IPS-18a (cell line): ENCODE measurements at regions not wholly inside any gene's neighbourhood (a gene's known extent, or its start where the extent isn't known, plus 50 kb on each side); places are given as distances from the start of the nearest gene placed in this dataset.

Source experiments
- H3K27ac ChIP-seq: one replicate; pipeline ENCODE4 v1.5.1; 2013; ENCODE audit warnings: low read length
- H3K27me3 ChIP-seq: one replicate; pipeline ENCODE4 v1.6.1; 2013; ENCODE audit warnings: mild to moderate bottlenecking, low read length; ENCODE audit not compliant: control insufficient read depth, insufficient read depth
- H3K36me3 ChIP-seq: one replicate; pipeline ENCODE4 v1.6.1; 2013; ENCODE audit warnings: low read depth, low read length; ENCODE audit not compliant: control insufficient read depth
- H3K4me1 ChIP-seq: one replicate; pipeline ENCODE4 v1.6.1; 2013; ENCODE audit warnings: low read depth, low read length; ENCODE audit not compliant: control insufficient read depth
- H3K4me3 ChIP-seq: one replicate; pipeline ENCODE4 v1.5.1; 2013; ENCODE audit warnings: low read length
- H3K9ac ChIP-seq: one replicate; pipeline ENCODE4 v1.6.1; 2013; ENCODE audit warnings: mild to moderate bottlenecking, low read length, moderate library complexity
- H3K9me3 ChIP-seq: one replicate; pipeline ENCODE4 v1.6.1; 2013; ENCODE audit warnings: low read depth, low read length; ENCODE audit not compliant: control insufficient read depth

DNA sequence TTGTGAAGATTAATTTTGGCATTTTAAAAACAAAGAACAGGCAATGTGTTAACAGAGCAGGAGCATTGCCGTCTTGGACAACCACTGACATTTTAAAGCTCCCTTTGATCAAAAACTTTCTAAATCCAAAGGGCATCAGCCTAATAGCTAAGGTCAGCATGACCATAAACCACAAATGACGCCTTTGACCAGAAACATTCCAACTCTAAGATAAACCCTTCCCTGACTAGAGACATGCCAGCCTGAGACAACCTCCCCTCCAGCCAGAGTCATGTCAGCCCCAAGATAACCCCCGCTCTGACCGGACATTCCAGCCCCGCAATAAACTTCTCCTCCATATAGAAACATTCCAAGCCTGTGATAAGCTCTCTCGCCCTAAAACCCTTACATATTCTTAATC is 949.4 kb upstream of the POT1 start:
- no peaks in the 10 kb centered on the region for H3K27me3 ChIP-seq
- no peak overlapping the region for H3K4me3 ChIP-seq
- H3K27ac ChIP-seq = no peak overlapping the region
- no peaks in the 10 kb centered on the region for H3K4me1 ChIP-seq
- no peak overlapping the region for H3K9ac ChIP-seq
- no peaks in the 10 kb centered on the region for H3K36me3 ChIP-seq
- peaks cover 7% of the 10 kb centered on the region for H3K9me3 ChIP-seq

DNA sequence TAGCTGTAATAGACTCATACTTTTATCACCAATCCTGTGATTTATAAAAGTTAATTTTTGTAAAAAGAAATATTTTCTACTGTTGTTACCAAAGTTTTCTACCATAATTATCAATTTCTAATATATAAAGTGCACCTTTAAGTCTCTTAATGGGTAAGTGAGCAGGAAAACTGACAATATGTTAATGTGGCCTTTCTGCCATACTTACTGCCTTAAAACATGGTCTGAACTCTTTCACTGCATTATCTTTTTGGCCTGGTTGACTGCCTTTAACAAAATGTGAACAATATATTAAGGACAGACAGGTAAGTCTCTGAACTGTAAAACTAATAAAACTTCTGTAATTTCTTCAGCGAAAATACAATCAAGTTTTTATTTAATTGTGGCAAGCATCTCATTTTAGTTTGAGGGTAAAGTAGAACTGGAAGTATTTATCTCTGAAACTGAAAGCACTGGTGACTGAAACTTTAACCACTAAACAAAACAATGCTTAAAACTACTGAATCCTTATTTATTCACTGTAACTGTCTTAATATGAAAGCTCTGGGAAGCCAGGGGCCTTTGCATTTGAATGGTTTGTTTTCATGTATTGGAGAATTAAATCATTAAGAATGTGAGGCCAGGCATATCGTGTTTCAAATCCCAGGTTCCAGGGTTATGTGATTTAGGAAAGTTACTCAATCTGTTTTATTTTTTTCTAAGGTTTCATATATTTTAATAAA is 948.8 kb upstream of the POT1 start:
- H3K36me3 ChIP-seq = no peaks in the 10 kb centered on the region
- no peaks in the 10 kb centered on the region for H3K4me1 ChIP-seq
- H3K9ac ChIP-seq = no peak overlapping the region
- no peak overlapping the region for H3K27ac ChIP-seq
- no peak overlapping the region for H3K4me3 ChIP-seq
- H3K9me3 ChIP-seq = peaks cover 7% of the 10 kb centered on the region
- no peaks in the 10 kb centered on the region for H3K27me3 ChIP-seq

DNA sequence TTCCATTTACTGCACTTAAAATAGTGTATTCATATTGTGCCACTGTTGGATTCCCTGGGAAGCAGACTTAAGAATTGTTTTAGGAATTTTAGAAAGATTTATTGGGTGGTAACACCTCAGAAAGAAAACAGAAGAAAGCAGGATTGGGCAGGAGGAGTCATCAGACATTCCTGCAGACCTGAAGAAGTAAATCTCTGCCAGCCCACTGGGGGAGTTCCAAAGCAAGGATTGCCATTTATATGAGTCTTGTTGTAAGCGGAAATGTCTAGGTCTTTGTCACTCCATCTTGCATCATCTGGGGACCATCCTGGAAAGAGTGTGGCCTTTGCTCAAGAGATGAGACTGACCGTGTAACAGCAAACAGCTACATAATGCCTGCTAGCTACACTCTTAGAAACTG is 947.6 kb upstream of the POT1 start:
- Histone ChIP-seq H3K27ac (no peak overlapping the region), H3K36me3 (no peaks in the 10 kb centered on the region), H3K9ac (no peak overlapping the region), H3K9me3 (peaks cover 7% of the 10 kb centered on the region), H3K4me1 (no peaks in the 10 kb centered on the region), H3K4me3 (no peak overlapping the region), H3K27me3 (no peaks in the 10 kb centered on the region)

DNA sequence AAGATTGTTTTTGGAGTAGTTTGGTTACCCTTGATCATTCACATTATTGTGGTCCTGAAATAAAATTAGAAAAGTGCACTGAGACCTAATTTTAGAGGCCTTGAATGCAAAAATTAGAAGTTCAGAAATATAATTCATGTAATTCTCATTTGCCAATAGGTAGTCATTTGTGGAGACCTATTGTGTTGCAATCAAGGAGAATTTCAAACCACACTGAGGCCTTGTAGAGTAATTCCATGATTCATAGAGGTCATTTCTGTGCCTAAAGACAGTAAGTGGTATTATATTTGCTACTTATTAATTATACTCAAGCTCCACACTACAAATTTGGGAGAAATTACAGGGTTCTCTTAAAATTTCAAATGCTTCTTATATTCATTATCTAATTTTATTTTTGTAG is 946.8 kb upstream of the POT1 start:
- H3K27ac ChIP-seq = no peak overlapping the region
- H3K9ac ChIP-seq = no peak overlapping the region
- H3K9me3 ChIP-seq = peaks cover 7% of the 10 kb centered on the region
- no peaks in the 10 kb centered on the region for H3K27me3 ChIP-seq
- no peaks in the 10 kb centered on the region for H3K36me3 ChIP-seq
- no peak overlapping the region for H3K4me3 ChIP-seq
- H3K4me1 ChIP-seq = no peaks in the 10 kb centered on the region

DNA sequence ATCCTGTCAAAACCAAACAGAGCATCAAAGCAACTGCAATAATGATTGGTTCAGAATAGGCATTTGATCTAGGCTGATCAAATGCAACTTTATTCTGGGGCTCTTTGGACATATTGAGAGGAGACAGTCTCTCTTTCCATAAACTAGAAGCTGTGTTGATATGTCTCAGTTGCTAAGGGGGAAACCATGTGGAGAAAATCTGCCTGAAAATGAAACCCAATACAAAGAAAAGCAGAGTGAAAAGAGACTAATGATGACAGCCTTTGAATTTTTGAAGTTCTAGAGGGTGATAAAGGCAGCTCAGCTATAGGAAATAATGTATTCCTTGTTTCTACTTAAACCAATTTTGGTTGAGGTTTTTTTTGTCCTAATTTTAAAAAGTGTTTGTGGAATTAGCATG is 941.8 kb upstream of the POT1 start:
- H3K27me3 ChIP-seq = no peaks in the 10 kb centered on the region
- H3K4me1 ChIP-seq = no peaks in the 10 kb centered on the region
- no peak overlapping the region for H3K9ac ChIP-seq
- H3K4me3 ChIP-seq = no peak overlapping the region
- no peaks in the 10 kb centered on the region for H3K9me3 ChIP-seq
- no peaks in the 10 kb centered on the region for H3K36me3 ChIP-seq
- no peak overlapping the region for H3K27ac ChIP-seq

DNA sequence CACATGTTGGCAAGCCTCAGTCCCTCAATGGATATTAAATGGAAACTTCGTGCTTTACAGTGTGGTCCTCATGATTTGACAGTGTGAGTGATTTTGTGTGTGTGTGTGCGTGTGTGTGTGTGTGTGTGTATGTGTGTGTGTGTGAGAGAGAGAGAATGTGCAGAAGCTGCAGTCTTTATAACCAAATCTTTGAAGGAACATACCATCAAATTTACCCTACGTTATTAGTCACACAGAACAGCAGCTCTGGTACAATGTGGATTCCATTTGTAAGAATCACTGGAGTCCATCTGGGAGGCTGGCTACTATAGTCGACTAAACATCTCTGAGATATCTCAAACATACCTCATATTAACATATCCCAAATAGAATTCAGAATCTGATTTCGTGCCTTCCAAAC is 928.0 kb upstream of the POT1 start:
- H3K27ac ChIP-seq = no peak overlapping the region
- no peaks in the 10 kb centered on the region for H3K36me3 ChIP-seq
- H3K27me3 ChIP-seq = no peaks in the 10 kb centered on the region
- no peaks in the 10 kb centered on the region for H3K9me3 ChIP-seq
- H3K4me3 ChIP-seq = no peak overlapping the region
- no peak overlapping the region for H3K9ac ChIP-seq
- no peaks in the 10 kb centered on the region for H3K4me1 ChIP-seq

DNA sequence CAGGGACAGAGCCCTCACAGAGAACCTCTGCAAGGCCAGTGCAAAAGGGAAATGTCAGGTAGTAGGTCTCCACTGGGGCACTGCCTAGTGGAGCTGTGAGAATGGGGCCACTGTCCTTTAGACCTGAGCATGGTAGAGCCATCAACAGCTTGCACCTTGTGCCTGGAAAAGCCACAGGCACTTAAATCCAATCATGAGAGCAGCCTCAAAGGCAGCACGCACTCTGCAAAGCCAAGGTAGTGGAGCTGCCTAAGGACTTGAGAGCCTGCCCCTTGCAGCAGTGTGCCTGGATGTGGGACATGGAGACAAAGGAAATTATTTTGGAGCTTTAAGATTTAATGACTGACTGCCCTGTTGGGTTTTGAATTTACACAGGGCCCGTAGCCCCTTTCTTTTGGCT is 918.5 kb upstream of the POT1 start:
- H3K4me1 ChIP-seq = peaks cover 5% of the 10 kb centered on the region
- H3K27ac ChIP-seq = no peak overlapping the region
- no peaks in the 10 kb centered on the region for H3K27me3 ChIP-seq
- H3K36me3 ChIP-seq = no peaks in the 10 kb centered on the region
- H3K4me3 ChIP-seq = no peak overlapping the region
- H3K9ac ChIP-seq = no peak overlapping the region
- peaks cover 12% of the 10 kb centered on the region for H3K9me3 ChIP-seq

DNA sequence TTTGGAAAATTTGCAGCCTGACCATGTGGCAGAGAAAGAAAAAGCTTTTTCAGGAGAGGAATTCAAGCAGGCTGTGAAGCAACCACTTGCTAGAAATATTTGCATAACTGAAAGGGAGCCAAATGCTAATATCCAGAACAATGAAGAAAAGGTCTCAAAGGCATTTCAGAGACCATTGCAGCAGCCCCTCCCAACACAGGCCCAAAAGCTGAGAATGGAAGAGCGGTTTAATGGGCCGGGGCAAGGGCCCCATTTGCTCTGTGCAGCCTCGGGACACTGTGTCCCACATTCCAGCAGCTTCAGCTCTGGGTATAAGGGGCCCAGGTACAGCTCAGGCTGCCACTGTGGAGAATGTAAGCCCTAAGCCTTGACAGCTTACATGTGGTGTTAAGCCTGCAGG is 918.1 kb upstream of the POT1 start:
- Histone ChIP-seq H3K9me3 (peaks cover 12% of the 10 kb centered on the region), H3K36me3 (no peaks in the 10 kb centered on the region), H3K27ac (no peak overlapping the region), H3K4me1 (peaks cover 5% of the 10 kb centered on the region), H3K9ac (no peak overlapping the region), H3K4me3 (no peak overlapping the region), H3K27me3 (no peaks in the 10 kb centered on the region)

DNA sequence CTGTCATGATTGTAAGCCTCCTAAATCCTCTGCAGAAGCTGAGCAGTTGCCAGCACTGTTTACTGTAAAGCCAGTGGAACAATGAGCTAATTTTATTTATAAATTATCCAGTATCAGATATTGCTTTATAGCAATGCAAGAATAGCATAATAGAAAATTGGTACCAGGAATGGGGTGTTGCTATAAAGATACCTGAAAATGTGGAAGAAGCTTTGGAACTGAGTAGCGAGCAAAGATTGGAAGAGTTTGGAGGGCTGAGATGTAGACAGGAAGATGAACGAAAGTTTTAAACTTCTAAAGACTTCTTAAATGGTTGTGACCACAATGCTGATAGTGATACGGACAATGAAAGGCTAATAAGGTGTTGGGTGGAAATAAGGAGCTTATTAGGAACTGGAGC is 917.4 kb upstream of the POT1 start:
- Histone ChIP-seq H3K4me1 (peaks cover 5% of the 10 kb centered on the region), H3K27me3 (no peaks in the 10 kb centered on the region), H3K9ac (no peak overlapping the region), H3K36me3 (no peaks in the 10 kb centered on the region), H3K27ac (no peak overlapping the region), H3K9me3 (peaks cover 12% of the 10 kb centered on the region), H3K4me3 (no peak overlapping the region)

DNA sequence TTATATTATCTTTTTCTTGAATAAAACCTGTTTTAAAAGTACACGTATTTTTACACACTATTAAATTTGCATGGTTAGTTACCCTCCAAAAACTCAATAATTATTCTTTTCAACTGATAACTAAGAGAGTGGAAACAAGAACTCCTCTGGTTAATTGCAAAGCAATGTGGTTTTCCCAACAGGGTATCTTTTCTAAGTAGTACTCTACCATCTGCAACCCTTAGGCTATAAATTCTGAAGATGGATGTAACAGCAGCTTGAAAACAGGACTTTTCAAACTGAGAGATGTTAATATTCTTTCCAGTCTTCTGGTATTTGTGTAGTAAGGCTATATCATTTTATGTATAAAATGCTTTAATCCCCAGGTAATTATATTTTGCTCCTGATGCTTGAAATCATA is 916.1 kb upstream of the POT1 start:
- peaks cover 12% of the 10 kb centered on the region for H3K9me3 ChIP-seq
- H3K27ac ChIP-seq = no peak overlapping the region
- H3K4me1 ChIP-seq = peaks cover 5% of the 10 kb centered on the region
- no peak overlapping the region for H3K9ac ChIP-seq
- H3K4me3 ChIP-seq = no peak overlapping the region
- H3K27me3 ChIP-seq = no peaks in the 10 kb centered on the region
- no peaks in the 10 kb centered on the region for H3K36me3 ChIP-seq

DNA sequence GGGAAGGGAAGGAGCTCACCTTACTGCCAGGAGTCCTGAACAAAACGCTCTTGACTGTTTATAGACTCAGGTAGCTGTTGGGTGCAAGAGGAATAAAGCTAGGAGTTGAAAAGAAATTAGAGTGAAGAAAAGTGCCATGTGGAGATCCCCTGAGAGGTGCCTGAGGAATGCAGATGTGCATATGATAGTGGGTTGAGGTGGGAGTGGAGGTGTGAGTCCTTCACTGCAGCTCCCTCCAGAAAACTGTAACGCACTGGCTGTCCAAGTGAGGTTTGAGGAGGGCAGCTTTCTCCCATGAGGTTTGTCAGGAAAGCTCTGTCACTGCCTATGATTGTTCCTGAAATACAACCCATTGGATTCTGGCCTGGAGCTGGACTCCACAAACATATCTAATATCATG is 904.8 kb upstream of the POT1 start:
- Histone ChIP-seq H3K36me3 (no peaks in the 10 kb centered on the region), H3K9ac (no peak overlapping the region), H3K27me3 (no peaks in the 10 kb centered on the region), H3K9me3 (no peaks in the 10 kb centered on the region), H3K4me3 (no peak overlapping the region), H3K27ac (no peak overlapping the region), H3K4me1 (no peaks in the 10 kb centered on the region)

DNA sequence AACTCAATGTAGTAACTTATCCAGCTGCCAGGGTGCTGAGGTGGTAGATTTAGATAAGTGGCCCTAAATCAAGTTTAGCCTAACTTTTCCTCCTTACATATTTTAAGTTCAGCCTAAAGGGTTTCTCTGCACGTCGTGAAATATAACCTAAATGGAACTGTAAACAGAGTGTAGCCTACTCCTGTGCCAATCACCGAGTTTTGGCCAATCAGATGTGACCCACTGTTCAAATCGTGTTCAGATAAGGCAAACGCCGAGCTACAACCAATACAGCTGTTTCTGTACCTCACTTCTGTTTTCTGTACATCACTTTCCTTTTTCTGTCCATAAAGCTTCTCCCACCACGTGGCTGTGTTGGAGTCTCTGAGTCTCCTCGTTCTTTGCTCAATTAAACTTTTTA is 904.2 kb upstream of the POT1 start:
- H3K4me3 ChIP-seq = no peak overlapping the region
- no peaks in the 10 kb centered on the region for H3K36me3 ChIP-seq
- H3K27me3 ChIP-seq = no peaks in the 10 kb centered on the region
- no peak overlapping the region for H3K27ac ChIP-seq
- H3K4me1 ChIP-seq = no peaks in the 10 kb centered on the region
- no peak overlapping the region for H3K9ac ChIP-seq
- no peaks in the 10 kb centered on the region for H3K9me3 ChIP-seq
